GM12878 (cell line): ENCODE measurements at regions not wholly inside any gene's neighbourhood (a gene's known extent, or its start where the extent isn't known, plus 50 kb on each side); places are given as distances from the start of the nearest gene placed in this dataset.

Experiments used
- ATAC-seq: fragments of 200-7000 bp; cut with Tn5 transposase; 3 replicates; pipeline ENCODE4 v1.9.1; 2020; ENCODE audit warnings: mild to moderate bottlenecking, moderate library complexity
- BruUV-seq: library from RNA; stranded (reverse); fragments of 400-500 nt; replicated peaks from 2 replicates; lab custom pipeline; 2021; lab: Mats Ljungman, UMichigan
- CTCF ChIA-PET: fragments of 300-600 bp; sonication (Branson Sonifier 250); formaldehyde crosslinking; extraction: SDS; loops from one replicate; lab custom pipeline; 2021; ENCODE audit warnings: inconsistent platforms; lab: Yijun Ruan, JAX
- POLR2A ChIA-PET: fragments of 350-600 bp; formaldehyde crosslinking; extraction: SDS; loops from one replicate; lab custom pipeline; 2021; ENCODE audit warnings: inconsistent platforms; lab: Charles Lee
- RAD21 ChIA-PET: fragments of 300-600 bp; sonication (Branson Sonifier 250); formaldehyde crosslinking; loops from one replicate; lab custom pipeline; 2023; ENCODE audit warnings: antibody characterized with exemption; ENCODE audit not compliant: unreplicated experiment; lab: Charles Lee
- SMC1A ChIA-PET: fragments of 300-600 bp; sonication (Branson Sonifier 250); formaldehyde crosslinking; loops from one replicate; lab custom pipeline; 2023; ENCODE audit not compliant: unreplicated experiment, uncharacterized antibody; lab: Charles Lee
- DNase-seq: peaks from one replicate; pipeline ENCODE4 v3.0.0-alpha.2; 2011; ENCODE audit warnings: low read depth, low spot score
- FAIRE-seq: peaks from 3 replicates; lab custom pipeline; 2011; peaks lifted over from hg19 to GRCh38; lab: Jason Lieb, UNC
- H2AFZ ChIP-seq: 2 replicates; pipeline ENCODE4 v1.6.0; 2011; ENCODE audit warnings: low read depth, low read length, control low read depth; ENCODE audit not compliant: control insufficient read depth
- H3K27ac ChIP-seq: 2 replicates; pipeline ENCODE4 v1.5.1; 2011; ENCODE audit warnings: control low read depth; ENCODE audit not compliant: control insufficient read depth, insufficient read depth
- H3K27me3 ChIP-seq, 2 experiments: replicated peaks in 1 of 2; 2 replicates each; pipeline versions ENCODE4 v1.6.0 to v1.6.1; 2011; ENCODE audit warnings: low read length in 1 of 2; ENCODE audit not compliant: control insufficient read depth in 2 of 2, insufficient read depth in 2 of 2
- H3K36me3 ChIP-seq, 2 experiments: 2 replicates each; pipeline ENCODE4 v1.5.1; 2011; ENCODE audit warnings: low read length in 1 of 2; ENCODE audit not compliant: control insufficient read depth in 2 of 2, insufficient read depth in 2 of 2
- H3K4me1 ChIP-seq: 2 replicates; pipeline ENCODE4 v1.6.1; 2011; ENCODE audit warnings: mild to moderate bottlenecking, low read length, moderate library complexity, mixed read lengths; ENCODE audit not compliant: control insufficient read depth, insufficient read depth
- H3K4me2 ChIP-seq: 2 replicates; pipeline ENCODE4 v1.6.0; 2011; ENCODE audit warnings: control low read depth; ENCODE audit not compliant: control insufficient read depth, insufficient read depth
- H3K4me3 ChIP-seq: fragments of 200-600 bp; sonication (generic); 2 replicates; pipeline ENCODE4 v1.5.1; 2016
- H3K79me2 ChIP-seq: 2 replicates; pipeline ENCODE4 v1.6.0; 2011; ENCODE audit warnings: low read length; ENCODE audit not compliant: control insufficient read depth, insufficient read depth
- H3K9ac ChIP-seq: 2 replicates; pipeline ENCODE4 v1.8.0; 2011; ENCODE audit warnings: low read length, control low read depth, mixed read lengths; ENCODE audit not compliant: control insufficient read depth, insufficient read depth
- H3K9me3 ChIP-seq: replicated peaks from 3 replicates; pipeline ENCODE4 v1.5.1; 2011; ENCODE audit warnings: mild to moderate bottlenecking, low read length; ENCODE audit not compliant: control insufficient read depth, insufficient read depth
- H4K20me1 ChIP-seq: 2 replicates; pipeline ENCODE4 v1.6.0; 2011; ENCODE audit not compliant: control insufficient read depth, insufficient read depth
- CBFB ChIP-seq: IDR thresholded peaks from 2 replicates; pipeline ENCODE4 v1.6.1; 2016; ENCODE audit warnings: antibody characterized with exemption, low read depth
- CHD2 ChIP-seq: IDR thresholded peaks from 2 replicates; pipeline ENCODE4 v1.6.1; 2011; ENCODE audit warnings: low read depth, low read length, improper control_type of control experiment, borderline replicate concordance
- ESRRA ChIP-seq: IDR thresholded peaks from 2 replicates; pipeline ENCODE4 v1.6.1; 2012; ENCODE audit warnings: mild to moderate bottlenecking, low read length, improper control_type of control experiment
- FOXK2 ChIP-seq: fragments of 450-650 bp; IDR thresholded peaks from 2 replicates; pipeline ENCODE4 v1.6.1; 2017; ENCODE audit warnings: mild to moderate bottlenecking, moderate library complexity
- IRF4 ChIP-seq: IDR thresholded peaks from 2 replicates; pipeline ENCODE4 v1.6.1; 2011; ENCODE audit warnings: low read depth, low read length
- MYB ChIP-seq: fragments of 150-350 bp; IDR thresholded peaks from 2 replicates; pipeline ENCODE4 v1.6.1; 2014; ENCODE audit warnings: mild to moderate bottlenecking, low read depth, low read length, borderline replicate concordance
- SREBF2 ChIP-seq: IDR thresholded peaks from 2 replicates; pipeline ENCODE4 v1.6.1; 2012; ENCODE audit warnings: mild to moderate bottlenecking, low read length
- TCF3 ChIP-seq: IDR thresholded peaks from 2 replicates; pipeline ENCODE4 v1.6.1; 2012; ENCODE audit warnings: low read depth, mild to moderate bottlenecking, low read length, borderline replicate concordance; ENCODE audit not compliant: insufficient read depth
- WGBS: methylation state at CpG from one replicate; pipeline ENCODE4 v1.1.6; 2016; ENCODE audit warnings: low lambda C conversion rate; ENCODE audit not compliant: insufficient replicate concordance, insufficient coverage; ENCODE audit errors: missing lambda C conversion rate; 5-methylcytosine and 5-hydroxymethylcytosine counted together
- in situ Hi-C: fragments of 300-500 bp; cut with MboI; formaldehyde crosslinking; loops from 9 replicates; pipeline ENCODE4 v1.14.3; 2018; ENCODE audit warnings: mixed read lengths
- intact Hi-C: fragments of 100-400 bp; cut with micrococcal nuclease; formaldehyde crosslinking; loops from one replicate; pipeline ENCODE4 v1.14.2; 2022; ENCODE audit not compliant: unreplicated experiment
- TF ChIP-seq, protein P1 (sequence below): IDR thresholded peaks from 2 replicates; pipeline ENCODE4 v1.6.1; 2011; ENCODE audit warnings: low read depth, low read length, improper control_type of control experiment, borderline replicate concordance

DNA sequence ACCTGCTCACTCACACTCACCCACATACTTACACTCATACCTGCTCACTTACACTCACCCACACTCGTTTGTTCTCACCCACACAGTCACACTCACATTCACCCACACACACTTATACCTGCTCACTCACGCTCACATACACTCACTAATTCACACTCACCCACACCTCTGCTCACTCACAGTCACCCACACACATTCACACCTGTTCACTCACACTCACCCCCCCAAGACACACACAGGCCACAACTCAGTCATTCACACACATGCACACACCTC, 436.2 kb downstream of the BCL11B start (continued):
- TF ChIP-seq, protein P1, sequence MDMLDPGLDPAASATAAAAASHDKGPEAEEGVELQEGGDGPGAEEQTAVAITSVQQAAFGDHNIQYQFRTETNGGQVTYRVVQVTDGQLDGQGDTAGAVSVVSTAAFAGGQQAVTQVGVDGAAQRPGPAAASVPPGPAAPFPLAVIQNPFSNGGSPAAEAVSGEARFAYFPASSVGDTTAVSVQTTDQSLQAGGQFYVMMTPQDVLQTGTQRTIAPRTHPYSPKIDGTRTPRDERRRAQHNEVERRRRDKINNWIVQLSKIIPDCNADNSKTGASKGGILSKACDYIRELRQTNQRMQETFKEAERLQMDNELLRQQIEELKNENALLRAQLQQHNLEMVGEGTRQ = no peak

GRCh38 chr14:98840091-98840490, 431.9 kb downstream of the BCL11B start:
- ATAC-seq = no peak
- BruUV-seq = no TSS peak
- no peak for FAIRE-seq
- no peak overlapping the region for H3K27ac ChIP-seq
- H4K20me1 ChIP-seq = no peaks in the 10 kb centered on the region
- no peaks in the 10 kb centered on the region; the same call in 2 of the 3 replicates for H3K9me3 ChIP-seq
- ChIA-PET SMC1A (interaction anchor here (0.7 kb wide), 1 partner anchor 50 kb away, joined by 4 read pairs; no protein-coding TSS in a partner anchor), RAD21 (no interaction called here), CTCF (no interaction called here), POLR2A (no interaction called here)
- no peak overlapping the region for H3K4me2 ChIP-seq
- H3K9ac ChIP-seq = no peak overlapping the region
- intact Hi-C loops (no loop called here), in situ Hi-C loops (no loop called here)
- no peak overlapping the region for H3K4me3 ChIP-seq
- no peaks in the 10 kb centered on the region for H3K79me2 ChIP-seq
- no peak for TF ChIP-seq ESRRA
- TF ChIP-seq IRF4 = no peak
- no peak for TF ChIP-seq TCF3
- TF ChIP-seq CBFB = no peak
- TF ChIP-seq MYB = no peak
- TF ChIP-seq CHD2 = no peak
- no peak for TF ChIP-seq FOXK2
- no peak for TF ChIP-seq SREBF2
- no peaks in the 10 kb centered on the region for H3K27me3 ChIP-seq
- no peak overlapping the region for H2AFZ ChIP-seq
- H3K36me3 ChIP-seq = no peaks in the 10 kb centered on the region
- H3K4me1 ChIP-seq = no peaks in the 10 kb centered on the region
- no peak for DNase-seq
- 0% methylated on average over 4 of the region's 4 CpGs for WGBS
